Prostate gland (tissue), 2 donors: ENCODE measurements at regions not wholly inside any gene's neighbourhood (a gene's known extent, or its start where the extent isn't known, plus 50 kb on each side); places are given as distances from the start of the nearest gene placed in this dataset.

Source experiments
- CTCF ChIP-seq, 4 experiments: fragments of 200-600 bp in 2 of 4; fragments of 450-650 bp in 2 of 4; sonication (generic) in 2 of 4; IDR thresholded peaks; 1 replicate in 3 of 4; 2 replicates in 1 of 4; pipeline ENCODE4 v1.5.1; 2016 to 2019; ENCODE audit warnings: antibody characterized with exemption in 4 of 4, mild to moderate bottlenecking in 2 of 4, moderate library complexity in 2 of 4
- POLR2A ChIP-seq: fragments of 450-650 bp; IDR thresholded peaks from one replicate; pipeline ENCODE4 v1.6.1; 2016; ENCODE audit warnings: antibody characterized with exemption, mild to moderate bottlenecking
- POLR2AphosphoS5 ChIP-seq: sonication (generic); formaldehyde crosslinking; IDR thresholded peaks from one replicate; pipeline ENCODE4 v1.6.1; 2017; ENCODE audit warnings: antibody characterized with exemption

GRCh38 chr4:28386776-28387175 is 1526.1 kb downstream of the STIM2 start:
- TF ChIP-seq POLR2A (no peak), CTCF (IDR thresholded peaks at IDR 0.05) (no peak), POLR2AphosphoS5 (no peak)
